ENCODE measurements at regions not wholly inside any gene's neighbourhood (a gene's known extent, or its start where the extent isn't known, plus 50 kb on each side); places are given as distances from the start of the nearest gene placed in this dataset.

DNA sequence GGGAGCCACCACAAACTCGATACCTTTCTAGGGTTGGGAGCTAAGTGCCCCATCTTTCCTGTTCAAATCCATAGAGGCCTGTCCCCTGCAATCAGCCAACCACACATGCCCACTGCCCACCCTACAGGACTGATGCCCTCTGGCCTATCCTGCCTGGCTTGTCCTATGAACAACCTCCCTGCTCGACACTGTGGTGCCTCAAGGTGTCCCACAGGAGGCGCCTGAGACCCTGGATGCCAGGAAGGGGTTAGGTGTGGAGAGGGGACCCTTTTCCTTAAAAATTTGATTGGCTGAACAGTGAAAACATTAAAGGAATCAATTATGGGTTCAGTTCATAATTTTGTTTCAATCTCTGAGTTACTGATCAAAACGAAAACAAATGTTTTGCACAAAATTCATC is 97.3 kb upstream of the FZD10 start:
- TF ChIP-seq SMC3 (IDR thresholded peaks at IDR 0.05; ENCODE audit: low read depth, low read length): no peak
- TF ChIP-seq, protein P1, sequence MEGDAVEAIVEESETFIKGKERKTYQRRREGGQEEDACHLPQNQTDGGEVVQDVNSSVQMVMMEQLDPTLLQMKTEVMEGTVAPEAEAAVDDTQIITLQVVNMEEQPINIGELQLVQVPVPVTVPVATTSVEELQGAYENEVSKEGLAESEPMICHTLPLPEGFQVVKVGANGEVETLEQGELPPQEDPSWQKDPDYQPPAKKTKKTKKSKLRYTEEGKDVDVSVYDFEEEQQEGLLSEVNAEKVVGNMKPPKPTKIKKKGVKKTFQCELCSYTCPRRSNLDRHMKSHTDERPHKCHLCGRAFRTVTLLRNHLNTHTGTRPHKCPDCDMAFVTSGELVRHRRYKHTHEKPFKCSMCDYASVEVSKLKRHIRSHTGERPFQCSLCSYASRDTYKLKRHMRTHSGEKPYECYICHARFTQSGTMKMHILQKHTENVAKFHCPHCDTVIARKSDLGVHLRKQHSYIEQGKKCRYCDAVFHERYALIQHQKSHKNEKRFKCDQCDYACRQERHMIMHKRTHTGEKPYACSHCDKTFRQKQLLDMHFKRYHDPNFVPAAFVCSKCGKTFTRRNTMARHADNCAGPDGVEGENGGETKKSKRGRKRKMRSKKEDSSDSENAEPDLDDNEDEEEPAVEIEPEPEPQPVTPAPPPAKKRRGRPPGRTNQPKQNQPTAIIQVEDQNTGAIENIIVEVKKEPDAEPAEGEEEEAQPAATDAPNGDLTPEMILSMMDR (conservative IDR thresholded peaks at IDR 0.05; ENCODE audit: low read depth, low read length): no peak
- TF ChIP-seq, protein P2, sequence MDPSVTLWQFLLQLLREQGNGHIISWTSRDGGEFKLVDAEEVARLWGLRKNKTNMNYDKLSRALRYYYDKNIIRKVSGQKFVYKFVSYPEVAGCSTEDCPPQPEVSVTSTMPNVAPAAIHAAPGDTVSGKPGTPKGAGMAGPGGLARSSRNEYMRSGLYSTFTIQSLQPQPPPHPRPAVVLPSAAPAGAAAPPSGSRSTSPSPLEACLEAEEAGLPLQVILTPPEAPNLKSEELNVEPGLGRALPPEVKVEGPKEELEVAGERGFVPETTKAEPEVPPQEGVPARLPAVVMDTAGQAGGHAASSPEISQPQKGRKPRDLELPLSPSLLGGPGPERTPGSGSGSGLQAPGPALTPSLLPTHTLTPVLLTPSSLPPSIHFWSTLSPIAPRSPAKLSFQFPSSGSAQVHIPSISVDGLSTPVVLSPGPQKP (IDR thresholded peaks at IDR 0.05; ENCODE audit: borderline replicate concordance, low read depth, low read length): no peak
- TF ChIP-seq POLR2A (IDR thresholded peaks at IDR 0.05; ENCODE audit: low read depth, low read length): no peak
- no peak for TF ChIP-seq RFX5 (IDR thresholded peaks at IDR 0.05; ENCODE audit: low read depth, low read length)
- TF ChIP-seq RCOR1 (IDR thresholded peaks at IDR 0.05; ENCODE audit: insufficient replicate concordance, low read length): no peak

Measured in IMR-90 (cell line).